ENCODE measurements at regions not wholly inside any gene's neighbourhood (a gene's known extent, or its start where the extent isn't known, plus 50 kb on each side); places are given as distances from the start of the nearest gene placed in this dataset.

DNA sequence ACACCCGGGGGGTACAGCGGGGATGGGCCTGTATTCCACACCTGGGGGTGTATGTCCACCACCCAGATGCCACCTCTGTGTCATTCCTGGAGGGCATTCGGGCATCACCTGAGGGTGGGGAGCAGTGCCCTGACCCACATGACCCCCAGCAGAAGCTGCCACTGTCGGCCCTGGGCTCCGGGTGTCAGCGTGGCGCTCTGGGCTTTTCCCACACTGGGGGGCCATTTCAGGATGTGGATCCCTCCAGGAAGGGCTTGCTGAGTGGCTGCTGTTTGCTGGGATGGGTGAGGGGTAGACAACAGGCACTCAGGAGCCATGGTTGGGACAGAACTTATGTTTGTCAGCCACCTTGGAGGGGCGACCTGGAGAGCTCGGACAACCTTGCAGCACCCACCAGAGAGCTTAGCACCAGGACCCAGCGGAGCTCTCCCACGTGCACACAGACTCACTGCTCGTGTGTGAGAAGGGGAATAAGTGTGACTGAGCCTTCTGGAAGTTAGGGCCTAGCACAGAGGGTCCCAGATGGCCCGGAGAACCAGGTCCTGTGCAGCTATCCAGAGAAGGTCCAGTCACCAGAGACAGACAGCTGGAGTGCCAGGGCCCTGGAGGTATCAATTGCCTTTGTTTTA, 102.7 kb downstream of the METRNL start:
- TF ChIP-seq POLR2A (IDR thresholded peaks at IDR 0.05) (no peak), EP300 (IDR thresholded peaks at IDR 0.05) (no peak), POLR2AphosphoS5 (IDR thresholded peaks at IDR 0.05) (no peak)
- TF ChIP-seq, protein P1, sequence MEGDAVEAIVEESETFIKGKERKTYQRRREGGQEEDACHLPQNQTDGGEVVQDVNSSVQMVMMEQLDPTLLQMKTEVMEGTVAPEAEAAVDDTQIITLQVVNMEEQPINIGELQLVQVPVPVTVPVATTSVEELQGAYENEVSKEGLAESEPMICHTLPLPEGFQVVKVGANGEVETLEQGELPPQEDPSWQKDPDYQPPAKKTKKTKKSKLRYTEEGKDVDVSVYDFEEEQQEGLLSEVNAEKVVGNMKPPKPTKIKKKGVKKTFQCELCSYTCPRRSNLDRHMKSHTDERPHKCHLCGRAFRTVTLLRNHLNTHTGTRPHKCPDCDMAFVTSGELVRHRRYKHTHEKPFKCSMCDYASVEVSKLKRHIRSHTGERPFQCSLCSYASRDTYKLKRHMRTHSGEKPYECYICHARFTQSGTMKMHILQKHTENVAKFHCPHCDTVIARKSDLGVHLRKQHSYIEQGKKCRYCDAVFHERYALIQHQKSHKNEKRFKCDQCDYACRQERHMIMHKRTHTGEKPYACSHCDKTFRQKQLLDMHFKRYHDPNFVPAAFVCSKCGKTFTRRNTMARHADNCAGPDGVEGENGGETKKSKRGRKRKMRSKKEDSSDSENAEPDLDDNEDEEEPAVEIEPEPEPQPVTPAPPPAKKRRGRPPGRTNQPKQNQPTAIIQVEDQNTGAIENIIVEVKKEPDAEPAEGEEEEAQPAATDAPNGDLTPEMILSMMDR (IDR thresholded peaks at IDR 0.05): no peak
